PC-9 (cell line): ENCODE measurements at regions not wholly inside any gene's neighbourhood (a gene's known extent, or its start where the extent isn't known, plus 50 kb on each side); places are given as distances from the start of the nearest gene placed in this dataset.

Experiments
- BruUV-seq: library from RNA; stranded (reverse); fragments of 400-500 nt; replicated peaks from 2 replicates; lab custom pipeline; 2021; lab: Mats Ljungman, UMichigan
- CTCF ChIA-PET: fragments of 300-600 bp; sonication (Branson Sonifier 250); formaldehyde crosslinking; loops from one replicate; lab custom pipeline; 2022; ENCODE audit warnings: antibody characterized with exemption; lab: Charles Lee
- POLR2A ChIA-PET: fragments of 300-600 bp; sonication (Branson Sonifier 250); formaldehyde crosslinking; loops from one replicate; lab custom pipeline; 2022; ENCODE audit warnings: antibody characterized with exemption; ENCODE audit not compliant: unreplicated experiment; lab: Charles Lee
- DNase-seq, 2 experiments: peaks; one replicate each; pipeline versions ENCODE4 v3.0.0 to v3.0.0-alpha.2; 2015 to 2022; ENCODE audit warnings: mixed read lengths in 1 of 2
- H2AFZ ChIP-seq: fragments of 200-600 bp; sonication (generic); 2 replicates; pipeline ENCODE4 v1.8.1; 2017; ENCODE audit warnings: antibody characterized with exemption
- H3F3A ChIP-seq: fragments of 200-600 bp; sonication (generic); 2 replicates; pipeline ENCODE4 v1.8.1; 2017; ENCODE audit warnings: antibody characterized with exemption, mild to moderate bottlenecking, low read depth; ENCODE audit not compliant: insufficient read depth
- H3K27ac ChIP-seq: fragments of 200-600 bp; sonication (generic); 2 replicates; pipeline ENCODE4 v1.6.1; 2016; ENCODE audit warnings: mixed run types
- H3K27me3 ChIP-seq: fragments of 200-600 bp; sonication (generic); 2 replicates; pipeline ENCODE4 v1.6.1; 2016; ENCODE audit warnings: low read depth, mixed run types; ENCODE audit not compliant: insufficient read depth
- H3K36me3 ChIP-seq: fragments of 200-600 bp; sonication (generic); 2 replicates; pipeline ENCODE4 v1.6.1; 2016; ENCODE audit warnings: low read depth, mixed run types
- H3K4me1 ChIP-seq: fragments of 200-600 bp; sonication (generic); replicated peaks from 2 replicates; pipeline ENCODE4 v1.6.1; 2016; ENCODE audit warnings: mixed run types; ENCODE audit not compliant: insufficient read depth
- H3K4me2 ChIP-seq: fragments of 200-600 bp; sonication (generic); 2 replicates; pipeline ENCODE4 v1.6.1; 2017; ENCODE audit warnings: mixed run types
- H3K4me3 ChIP-seq: fragments of 200-600 bp; sonication (generic); 2 replicates; pipeline ENCODE4 v1.6.1; 2016; ENCODE audit warnings: mixed run types
- H3K79me2 ChIP-seq: fragments of 200-600 bp; sonication (generic); 2 replicates; pipeline ENCODE4 v1.6.1; 2017; ENCODE audit warnings: low read depth, mixed run types
- H3K9me2 ChIP-seq: fragments of 200-600 bp; sonication (generic); 2 replicates; pipeline ENCODE4 v1.8.1; 2017; ENCODE audit warnings: mild to moderate bottlenecking; ENCODE audit not compliant: insufficient read depth
- H3K9me3 ChIP-seq: fragments of 200-600 bp; sonication (generic); 2 replicates; pipeline ENCODE4 v1.8.1; 2016; ENCODE audit warnings: low read depth; ENCODE audit not compliant: insufficient read depth
- H4K20me1 ChIP-seq: fragments of 200-600 bp; sonication (generic); 2 replicates; pipeline ENCODE4 v1.8.1; 2017; ENCODE audit not compliant: insufficient read depth
- EZH2 ChIP-seq: fragments of 200-600 bp; sonication (generic); IDR thresholded peaks from 2 replicates; pipeline ENCODE4 v1.8.0; 2017; ENCODE audit warnings: antibody characterized with exemption, low read depth
- intact Hi-C: fragments of 100-400 bp; cut with micrococcal nuclease; formaldehyde crosslinking; loops from one replicate; pipeline ENCODE4 v1.10.0; 2022; ENCODE audit not compliant: unreplicated experiment
- TF ChIP-seq, protein P1 (sequence below): fragments of 200-600 bp; sonication (generic); conservative IDR thresholded peaks from 2 replicates; pipeline ENCODE4 v1.6.1; 2017; ENCODE audit warnings: mixed run types, antibody characterized with exemption, mild to moderate bottlenecking, moderate library complexity

DNA sequence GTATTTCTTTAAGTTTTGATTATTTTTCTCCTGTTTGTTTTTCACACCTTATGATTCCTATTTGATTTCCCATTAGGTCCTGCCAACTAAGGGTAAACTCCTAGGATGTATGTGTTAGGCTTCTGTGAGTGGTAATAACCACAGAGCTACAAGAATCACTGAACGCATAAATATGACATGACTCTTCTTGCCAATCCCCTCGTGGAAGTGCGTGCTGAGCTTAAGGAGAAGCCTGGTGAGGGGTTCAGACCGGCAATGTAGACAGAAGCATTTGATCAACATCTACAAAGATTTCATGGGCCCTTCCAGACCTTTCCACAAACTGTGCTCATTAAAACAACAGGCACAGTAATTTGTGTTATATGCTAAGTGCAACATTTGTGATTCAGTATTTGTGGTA, 273.8 kb upstream of the SNX7 start:
- H2AFZ ChIP-seq, result no peak overlapping the region
- H3K79me2 ChIP-seq, result no peaks in the 10 kb centered on the region
- no peaks in the 10 kb centered on the region for H3K36me3 ChIP-seq
- no peaks in the 10 kb centered on the region for H4K20me1 ChIP-seq
- intact Hi-C loops, result no loop called here
- no peaks in the 10 kb centered on the region; the same call in 1 of the 2 replicates for H3K9me3 ChIP-seq
- H3K4me3 ChIP-seq, result no peak overlapping the region
- no peaks in the 10 kb centered on the region for H3K27me3 ChIP-seq
- no peaks in the 10 kb centered on the region for H3K4me1 ChIP-seq
- TF ChIP-seq EZH2, result no peak
- TF ChIP-seq, protein P1, sequence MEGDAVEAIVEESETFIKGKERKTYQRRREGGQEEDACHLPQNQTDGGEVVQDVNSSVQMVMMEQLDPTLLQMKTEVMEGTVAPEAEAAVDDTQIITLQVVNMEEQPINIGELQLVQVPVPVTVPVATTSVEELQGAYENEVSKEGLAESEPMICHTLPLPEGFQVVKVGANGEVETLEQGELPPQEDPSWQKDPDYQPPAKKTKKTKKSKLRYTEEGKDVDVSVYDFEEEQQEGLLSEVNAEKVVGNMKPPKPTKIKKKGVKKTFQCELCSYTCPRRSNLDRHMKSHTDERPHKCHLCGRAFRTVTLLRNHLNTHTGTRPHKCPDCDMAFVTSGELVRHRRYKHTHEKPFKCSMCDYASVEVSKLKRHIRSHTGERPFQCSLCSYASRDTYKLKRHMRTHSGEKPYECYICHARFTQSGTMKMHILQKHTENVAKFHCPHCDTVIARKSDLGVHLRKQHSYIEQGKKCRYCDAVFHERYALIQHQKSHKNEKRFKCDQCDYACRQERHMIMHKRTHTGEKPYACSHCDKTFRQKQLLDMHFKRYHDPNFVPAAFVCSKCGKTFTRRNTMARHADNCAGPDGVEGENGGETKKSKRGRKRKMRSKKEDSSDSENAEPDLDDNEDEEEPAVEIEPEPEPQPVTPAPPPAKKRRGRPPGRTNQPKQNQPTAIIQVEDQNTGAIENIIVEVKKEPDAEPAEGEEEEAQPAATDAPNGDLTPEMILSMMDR, result no peak
- CTCF ChIA-PET, result interaction anchor here (0.6 kb wide), 1 partner anchor 181 kb away, joined by 3 read pairs; no protein-coding TSS in a partner anchor
- no peak overlapping the region for H3K4me2 ChIP-seq
- DNase-seq, result no peak
- H3K9me2 ChIP-seq, result no peaks in the 10 kb centered on the region
- BruUV-seq, result no TSS peak
- no peak overlapping the region for H3K27ac ChIP-seq
- H3F3A ChIP-seq, result no peaks in the 10 kb centered on the region
- POLR2A ChIA-PET, result no interaction called here

DNA sequence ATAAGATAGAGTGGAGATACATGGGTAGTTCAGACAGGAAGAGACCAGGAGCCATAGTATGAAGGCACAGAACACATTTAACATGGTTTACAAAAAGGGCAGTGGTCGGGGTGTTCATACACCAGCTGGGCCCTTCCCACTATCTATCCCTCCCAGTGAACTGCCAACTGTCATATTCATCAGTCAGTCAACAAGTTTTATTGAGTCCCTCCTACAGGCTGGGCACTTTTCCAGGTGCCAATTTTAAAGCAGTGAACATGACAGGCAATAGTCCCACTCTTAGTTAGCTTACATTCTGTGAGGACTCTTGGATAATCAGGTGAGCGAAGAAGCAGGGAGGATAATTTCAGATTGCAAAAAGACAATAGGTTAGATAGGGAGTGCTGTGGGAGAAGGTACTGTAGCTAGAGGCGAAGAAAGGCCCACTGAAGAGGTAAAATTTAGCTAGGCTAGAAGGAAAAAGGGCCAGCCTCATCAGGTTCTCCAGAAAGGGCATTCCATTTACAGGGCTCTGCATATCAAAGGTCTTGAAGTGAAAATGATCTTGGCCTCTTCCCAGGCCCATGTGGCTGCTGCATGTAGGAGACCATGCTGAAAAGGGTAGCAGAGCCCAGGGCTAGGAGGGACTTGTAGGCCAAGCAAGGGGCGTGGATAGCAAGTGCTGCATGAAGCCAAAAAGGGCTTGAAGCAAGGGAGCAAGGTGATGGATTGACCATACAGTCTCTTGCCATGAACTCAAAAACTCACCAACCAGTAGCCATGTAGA, 274.7 kb upstream of the SNX7 start:
- CTCF ChIA-PET, result no interaction called here
- Histone ChIP-seq H3K27me3 (no peaks in the 10 kb centered on the region), H3K9me2 (no peaks in the 10 kb centered on the region), H3K4me2 (no peak overlapping the region), H3K79me2 (no peaks in the 10 kb centered on the region), H4K20me1 (no peaks in the 10 kb centered on the region), H3F3A (no peaks in the 10 kb centered on the region), H3K9me3 (no peaks in the 10 kb centered on the region; the same call in 1 of the 2 replicates), H2AFZ (no peak overlapping the region), H3K36me3 (no peaks in the 10 kb centered on the region), H3K4me1 (no peaks in the 10 kb centered on the region), H3K27ac (no peak overlapping the region), H3K4me3 (no peak overlapping the region)
- DNase-seq, result no peak
- TF ChIP-seq, protein P1, result no peak
- no peak for TF ChIP-seq EZH2
- POLR2A ChIA-PET, result no interaction called here
- intact Hi-C loops, result no loop called here
- BruUV-seq, result no TSS peak

DNA sequence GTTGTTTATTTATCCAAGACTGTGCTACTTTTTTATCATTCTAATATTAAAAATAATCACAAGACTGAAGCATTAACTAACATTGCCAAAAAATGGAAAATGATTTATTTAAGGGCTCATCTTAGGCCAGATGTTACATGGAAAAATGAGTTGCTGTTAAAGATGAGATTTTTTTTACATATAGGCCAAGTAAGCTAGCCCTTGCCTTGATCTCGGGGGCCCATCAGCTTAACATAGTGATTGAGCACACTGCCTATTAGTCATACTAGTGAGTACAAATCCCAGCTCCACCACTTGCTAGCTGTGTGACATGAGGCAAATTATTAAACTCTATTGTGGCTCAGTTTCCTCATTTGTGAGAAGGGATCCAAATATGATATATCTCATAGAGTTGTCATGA, 275.9 kb upstream of the SNX7 start:
- intact Hi-C loops, result no loop called here
- TF ChIP-seq, protein P1, result no peak
- no peak for TF ChIP-seq EZH2
- H2AFZ ChIP-seq, result no peak overlapping the region
- ChIA-PET POLR2A (no interaction called here), CTCF (no interaction called here)
- H4K20me1 ChIP-seq, result no peaks in the 10 kb centered on the region
- H3K36me3 ChIP-seq, result no peaks in the 10 kb centered on the region
- no peak overlapping the region for H3K4me2 ChIP-seq
- no peak overlapping the region for H3K4me3 ChIP-seq
- H3K4me1 ChIP-seq, result no peaks in the 10 kb centered on the region
- no peaks in the 10 kb centered on the region for H3K79me2 ChIP-seq
- no peaks in the 10 kb centered on the region; the same call in 1 of the 2 replicates for H3K9me3 ChIP-seq
- no peaks in the 10 kb centered on the region for H3K27me3 ChIP-seq
- no TSS peak for BruUV-seq
- no peak overlapping the region for H3K27ac ChIP-seq
- DNase-seq, result no peak
- H3K9me2 ChIP-seq, result no peaks in the 10 kb centered on the region
- H3F3A ChIP-seq, result no peaks in the 10 kb centered on the region
